ENCODE measurements at regions not wholly inside any gene's neighbourhood (a gene's known extent, or its start where the extent isn't known, plus 50 kb on each side); places are given as distances from the start of the nearest gene placed in this dataset.

GRCh38 chr21:21722731-21723130 lies 724.5 kb downstream of the NCAM2 start:
- no peak overlapping the region for H3K4me2 ChIP-seq (ENCODE audit: insufficient read depth in 1 of 2, low read depth in 2 of 2, low read length in 2 of 2)
- H2AFZ ChIP-seq (ENCODE audit: low read length) = no peak overlapping the region
- 97% methylated on average over 2 of the region's 2 CpGs; no CpG with 5 or more reads in 1 of the 2 experiments for WGBS, 2 experiments (ENCODE audit: extremely low coverage in 1 of 2, insufficient coverage in 1 of 2, insufficient read length in 1 of 2, insufficient replicate concordance in 2 of 2, low coverage in 1 of 2, low lambda C conversion rate in 2 of 2, missing lambda C conversion rate in 1 of 2)
- H3K36me3 ChIP-seq (ENCODE audit: control insufficient read depth in 2 of 4, insufficient read depth in 4 of 4, low read length in 3 of 4) = no peaks in the 10 kb centered on the region
- H2BK5ac ChIP-seq (ENCODE audit: low read depth, low read length) = no peak overlapping the region
- no peak overlapping the region for H3K23ac ChIP-seq (ENCODE audit: insufficient read length)
- no peak overlapping the region for H3K9ac ChIP-seq (replicated peaks in 1 of 4; ENCODE audit: extremely low read depth in 1 of 4, low read depth in 3 of 4, low read length in 3 of 4)
- ChIA-PET POLR2A (ENCODE audit: partially characterized antibody) (no interaction called here), CTCF (ENCODE audit: partially characterized antibody) (interaction anchor here (0.6 kb wide), 1 partner anchor 199 kb away, joined by 3 read pairs; no protein-coding TSS in a partner anchor)
- H4K5ac ChIP-seq (ENCODE audit: insufficient read length, low read depth, low read length) = no peak overlapping the region
- H3K27me3 ChIP-seq (replicated peaks in 1 of 4; ENCODE audit: control insufficient read depth in 3 of 4, extremely low read depth in 1 of 4, insufficient read depth in 3 of 4, low read length in 3 of 4) = no peaks in the 10 kb centered on the region
- H3K4me1 ChIP-seq (replicated peaks in 1 of 4; ENCODE audit: control insufficient read depth in 3 of 4, insufficient read depth in 4 of 4, low read length in 3 of 4) = no peaks in the 10 kb centered on the region
- no peak overlapping the region for H2BK15ac ChIP-seq (ENCODE audit: low read length)
- H2AK5ac ChIP-seq (ENCODE audit: low read depth, low read length) = no peak overlapping the region
- H2BK20ac ChIP-seq (ENCODE audit: low read length) = no peak overlapping the region
- no peak overlapping the region for H4K8ac ChIP-seq (ENCODE audit: extremely low read depth, insufficient read depth, low read length)
- no peak overlapping the region for H3K18ac ChIP-seq (ENCODE audit: extremely low read depth, low read length)
- H2BK120ac ChIP-seq (replicated peaks; ENCODE audit: low read depth, low read length) = no peak overlapping the region
- no peak for DNase-seq (ENCODE audit: low read depth in 1 of 2, low spot score in 2 of 2)
- no peak overlapping the region for H3K27ac ChIP-seq (ENCODE audit: low read depth, low read length)
- H3K56ac ChIP-seq (replicated peaks; ENCODE audit: insufficient read length, low read depth, low read length) = no peak overlapping the region
- H4K91ac ChIP-seq (replicated peaks; ENCODE audit: insufficient read length, low read length) = no peak overlapping the region
- H3K79me2 ChIP-seq (ENCODE audit: control insufficient read depth in 1 of 2, insufficient read depth in 2 of 2, low read length in 2 of 2) = no peaks in the 10 kb centered on the region
- no peaks in the 10 kb centered on the region for H4K20me1 ChIP-seq (replicated peaks in 1 of 2; ENCODE audit: control insufficient read depth in 1 of 2, insufficient read depth in 2 of 2, low read length in 2 of 2)
- FAIRE-seq = no peak
- no peaks in the 10 kb centered on the region for H3K79me1 ChIP-seq (ENCODE audit: low read depth, low read length)
- H2BK12ac ChIP-seq (ENCODE audit: low read depth, low read length) = no peak overlapping the region
- H3K4me3 ChIP-seq (ENCODE audit: extremely low read depth in 1 of 4, insufficient read depth in 2 of 4, low read depth in 3 of 4, low read length in 4 of 4) = no peak overlapping the region
- TF ChIP-seq HDAC6 (IDR thresholded peaks at IDR 0.05; ENCODE audit: low read depth, low read length) = no peak
- TF ChIP-seq CREB1 (IDR thresholded peaks at IDR 0.05) = no peak
- no peak for TF ChIP-seq JUN (IDR thresholded peaks at IDR 0.05; ENCODE audit: low read depth, low read length)
- TF ChIP-seq NRF1 (IDR thresholded peaks at IDR 0.05; ENCODE audit: low read depth, low read length) = no peak
- no peak for TF ChIP-seq FOSL1 (IDR thresholded peaks at IDR 0.05; ENCODE audit: insufficient read depth, low read depth, low read length)
- no peak for TF ChIP-seq ATF3 (IDR thresholded peaks at IDR 0.05; ENCODE audit: insufficient read depth, low read depth, low read length)
- no peak for TF ChIP-seq GABPA (IDR thresholded peaks at IDR 0.05; ENCODE audit: borderline replicate concordance, insufficient read depth, low read length)
- no peak for TF ChIP-seq RFX5 (IDR thresholded peaks at IDR 0.05; ENCODE audit: borderline replicate concordance, low read depth, low read length)
- no peak for TF ChIP-seq SP2 (IDR thresholded peaks at IDR 0.05; ENCODE audit: low read length)
- H3K23me2 ChIP-seq (ENCODE audit: low read depth, low read length) = no peaks in the 10 kb centered on the region
- no peak overlapping the region for H3K4ac ChIP-seq (replicated peaks; ENCODE audit: insufficient read length, low read depth, low read length)
- no peak overlapping the region for H3K14ac ChIP-seq (ENCODE audit: insufficient read length)
- no peaks in the 10 kb centered on the region; a peak in 1 of 4 replicates for H3K9me3 ChIP-seq (ENCODE audit: insufficient read depth in 2 of 2, low read depth in 1 of 2, low read length in 1 of 2)

Measured in H1 (cell line).